ENCODE measurements at regions not wholly inside any gene's neighbourhood (a gene's known extent, or its start where the extent isn't known, plus 50 kb on each side); places are given as distances from the start of the nearest gene placed in this dataset.

DNA sequence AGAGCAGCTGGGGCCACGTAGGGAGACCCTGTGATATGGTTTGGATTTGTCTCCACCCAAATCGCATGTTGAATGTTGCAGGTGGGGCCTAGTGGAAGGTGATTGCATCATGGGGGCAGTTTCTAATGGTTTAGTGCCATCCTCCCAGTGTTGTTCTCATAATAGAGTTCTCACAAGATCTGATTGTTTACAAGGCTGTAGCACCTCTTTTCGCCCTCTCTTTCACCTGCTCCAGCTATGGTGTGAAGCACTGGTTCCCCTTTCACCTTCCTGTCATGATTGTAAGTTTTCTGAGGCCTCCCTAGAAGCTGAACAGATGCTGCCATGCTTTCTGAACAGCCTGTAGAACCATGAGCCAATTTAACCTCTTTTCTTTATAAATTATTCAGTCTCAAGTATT is 198.9 kb upstream of the CBLB start:
- no peak for TF ChIP-seq POLR2AphosphoS5 (IDR thresholded peaks at IDR 0.05; ENCODE audit: low read depth, low read length)
- no peak for TF ChIP-seq POLR2A (IDR thresholded peaks at IDR 0.05; ENCODE audit: low read depth, low read length)

All from GM12892 (cell line).